Activated CD4-positive, alpha-beta T cell treated with anti-CD3 and anti-CD28 coated beads for 36 hours (primary cell): ENCODE measurements at regions not wholly inside any gene's neighbourhood (a gene's known extent, or its start where the extent isn't known, plus 50 kb on each side); places are given as distances from the start of the nearest gene placed in this dataset.

ENCODE experiments used
- ATAC-seq: fragments of 200-7000 bp; cut with Tn5 transposase; one replicate; pipeline ENCODE4 v1.10.0; 2021; ENCODE audit warnings: mild to moderate bottlenecking, moderate library complexity
- CTCF ChIA-PET: fragments of 350-600 bp; sonication (Branson Sonifier 250); formaldehyde crosslinking; loops from one replicate; lab custom pipeline; 2021; ENCODE audit warnings: antibody characterized with exemption; lab: Charles Lee
- POLR2A ChIA-PET: fragments of 350-600 bp; sonication (Branson Sonifier 250); formaldehyde crosslinking; loops from one replicate; lab custom pipeline; 2021; ENCODE audit warnings: antibody characterized with exemption, inconsistent platforms; lab: Charles Lee
- DNase-seq: peaks from one replicate; pipeline ENCODE4 v3.0.0-alpha.2; 2020
- H3K27ac Mint-ChIP-seq: one replicate; pipeline ENCODE4 v1.8.0; 2021; ENCODE audit warnings: mixed read lengths
- H3K27me3 Mint-ChIP-seq: one replicate; pipeline ENCODE4 v1.8.0; 2021; ENCODE audit warnings: mixed read lengths
- H3K36me3 Mint-ChIP-seq: one replicate; pipeline ENCODE4 v1.8.0; 2021; ENCODE audit warnings: low read depth, mixed read lengths
- H3K4me1 Mint-ChIP-seq: one replicate; pipeline ENCODE4 v1.8.0; 2021; ENCODE audit warnings: mixed read lengths
- H3K4me3 Mint-ChIP-seq: one replicate; pipeline ENCODE4 v1.8.0; 2021; ENCODE audit warnings: mild to moderate bottlenecking, moderate library complexity, mixed read lengths
- H3K9me3 Mint-ChIP-seq: one replicate; pipeline ENCODE4 v1.8.0; 2021; ENCODE audit warnings: low read depth, mixed read lengths
- intact Hi-C, 2 experiments: fragments of 100-400 bp; cut with DNase I in 1 of 2; cut with micrococcal nuclease in 1 of 2; formaldehyde crosslinking; loops; one replicate each; pipeline versions ENCODE4 v1.14.2 to v1.15.1; 2022 to 2024; cut with DNase I, micrococcal nuclease

DNA sequence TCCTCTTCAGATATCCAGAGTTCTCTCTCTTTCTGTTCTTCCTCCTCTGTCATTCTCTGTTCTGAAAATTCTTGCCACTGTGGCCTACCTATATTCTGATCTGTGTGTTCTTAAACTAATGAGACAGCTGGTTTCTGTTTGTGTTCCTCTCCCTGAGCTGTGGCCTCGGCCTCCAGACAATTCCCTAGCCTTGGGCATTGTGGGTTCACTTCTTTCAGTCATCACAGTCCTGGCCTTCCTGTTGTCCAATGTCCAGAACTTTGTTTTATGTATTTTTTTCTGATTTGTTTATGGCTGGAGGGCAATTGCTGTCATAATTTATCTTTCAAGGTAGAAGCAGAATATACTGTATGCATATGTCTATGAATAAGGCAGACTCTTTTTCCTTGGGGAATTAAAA is 173.2 kb upstream of the MTPN start:
- intact Hi-C loops: no loop called here
- H3K27ac Mint-ChIP-seq: no peak overlapping the region
- no peaks in the 10 kb centered on the region for H3K4me1 Mint-ChIP-seq
- H3K9me3 Mint-ChIP-seq: no peaks in the 10 kb centered on the region
- POLR2A ChIA-PET: no interaction called here
- no peak overlapping the region for H3K4me3 Mint-ChIP-seq
- H3K27me3 Mint-ChIP-seq: peaks cover 4% of the 10 kb centered on the region
- H3K36me3 Mint-ChIP-seq: no peaks in the 10 kb centered on the region
- CTCF ChIA-PET: no interaction called here
- DNase-seq (no peak), ATAC-seq (no peak)

DNA sequence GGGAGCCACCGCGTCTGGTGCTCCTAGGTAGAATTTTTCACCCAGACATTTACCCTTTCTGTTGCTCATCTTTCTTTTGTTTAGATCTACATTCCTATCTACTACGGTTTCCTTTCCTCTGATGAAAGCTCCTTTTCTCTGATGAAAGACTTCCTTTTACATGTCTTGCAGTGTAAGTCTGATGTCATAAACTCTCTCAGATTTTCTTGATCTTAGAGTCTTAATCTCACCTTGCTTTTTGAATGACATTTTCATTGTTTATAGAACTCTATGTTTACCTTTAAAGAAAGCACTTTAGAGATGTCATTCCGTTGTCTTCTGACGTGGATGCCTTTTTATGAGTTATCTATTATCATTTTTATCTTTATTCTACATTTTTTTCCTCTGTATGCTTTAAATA is 171.8 kb upstream of the MTPN start:
- DNase-seq (no peak), ATAC-seq (no peak)
- ChIA-PET CTCF (no interaction called here), POLR2A (no interaction called here)
- Mint-ChIP-seq H3K9me3 (no peaks in the 10 kb centered on the region), H3K36me3 (no peaks in the 10 kb centered on the region), H3K4me1 (no peaks in the 10 kb centered on the region), H3K4me3 (no peak overlapping the region), H3K27me3 (peaks cover 4% of the 10 kb centered on the region), H3K27ac (no peak overlapping the region)
- intact Hi-C loops: no loop called here

DNA sequence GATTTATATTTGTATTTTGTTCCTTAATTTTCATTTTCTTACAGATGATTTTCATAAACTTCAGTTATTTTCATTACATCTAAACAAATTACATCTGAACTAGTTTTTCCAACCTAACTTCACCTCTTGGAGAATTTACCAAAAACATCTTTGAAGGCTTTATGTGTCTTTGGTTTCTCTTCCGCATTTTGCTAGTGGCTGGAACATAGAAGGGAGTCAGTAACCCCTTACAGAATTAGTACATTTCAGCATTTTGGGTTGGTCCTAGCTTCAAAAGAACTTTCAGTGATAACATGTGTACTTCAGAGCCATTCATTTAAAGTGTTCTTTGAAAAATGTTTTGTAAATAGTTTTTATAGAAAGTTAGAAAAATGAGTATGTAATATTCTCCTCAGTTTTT is 169.8 kb upstream of the MTPN start:
- Mint-ChIP-seq H3K4me1 (no peaks in the 10 kb centered on the region), H3K27me3 (peaks cover 4% of the 10 kb centered on the region), H3K4me3 (no peak overlapping the region), H3K27ac (no peak overlapping the region), H3K36me3 (no peaks in the 10 kb centered on the region), H3K9me3 (no peaks in the 10 kb centered on the region)
- ChIA-PET CTCF (no interaction called here), POLR2A (no interaction called here)
- intact Hi-C loops: no loop called here
- ATAC-seq: no peak
- no peak for DNase-seq

DNA sequence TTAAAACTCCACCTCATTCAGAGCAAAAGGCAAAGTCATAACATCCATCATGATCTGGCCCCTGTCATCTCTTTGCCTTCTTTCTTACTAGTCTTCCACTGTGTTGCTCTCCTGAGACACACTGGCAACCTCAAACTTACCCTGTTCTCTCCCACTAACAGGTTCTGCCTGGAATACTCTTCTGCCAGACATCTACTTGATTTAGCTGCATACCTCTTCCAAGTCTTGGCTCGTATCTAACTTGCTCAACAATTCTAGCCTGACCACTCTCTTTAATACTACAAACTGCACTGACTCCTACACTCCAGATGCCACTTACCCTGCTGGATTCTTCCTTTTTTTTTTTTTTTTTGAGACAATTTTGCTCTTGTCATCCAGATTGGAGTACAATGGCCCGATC is 167.0 kb upstream of the MTPN start:
- H3K36me3 Mint-ChIP-seq: no peaks in the 10 kb centered on the region
- DNase-seq (no peak), ATAC-seq (no peak)
- intact Hi-C loops: no loop called here
- ChIA-PET POLR2A (no interaction called here), CTCF (interaction anchor here (0.6 kb wide), 1 partner anchor 1538 kb away, joined by 3 read pairs; no protein-coding TSS in a partner anchor)
- H3K4me3 Mint-ChIP-seq: no peak overlapping the region
- H3K27me3 Mint-ChIP-seq: no peaks in the 10 kb centered on the region
- H3K4me1 Mint-ChIP-seq: peaks cover 3% of the 10 kb centered on the region
- no peaks in the 10 kb centered on the region for H3K9me3 Mint-ChIP-seq
- no peak overlapping the region for H3K27ac Mint-ChIP-seq

DNA sequence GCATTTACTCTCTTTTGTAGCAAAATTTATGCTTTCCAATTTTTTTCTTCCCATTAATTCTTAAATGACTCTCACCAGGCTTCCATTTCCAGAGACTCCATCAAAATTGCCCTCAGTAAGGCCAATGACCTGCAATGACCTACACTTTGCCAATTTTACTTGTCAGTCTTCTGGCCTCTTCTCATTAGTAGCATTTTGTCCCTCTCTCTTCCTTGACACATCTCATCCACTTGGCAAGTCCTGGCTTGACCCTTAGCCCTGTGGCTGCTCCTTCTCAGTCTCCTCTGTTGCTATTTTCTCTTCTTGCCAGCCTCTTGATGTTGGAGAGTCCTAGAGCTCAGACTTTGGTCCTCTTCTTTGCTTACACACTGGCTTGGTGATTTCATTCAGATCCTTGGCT is 166.1 kb upstream of the MTPN start:
- ChIA-PET POLR2A (no interaction called here), CTCF (no interaction called here)
- Mint-ChIP-seq H3K27me3 (no peaks in the 10 kb centered on the region), H3K36me3 (no peaks in the 10 kb centered on the region), H3K4me1 (peaks cover 3% of the 10 kb centered on the region), H3K27ac (no peak overlapping the region), H3K9me3 (no peaks in the 10 kb centered on the region), H3K4me3 (no peak overlapping the region)
- DNase-seq: no peak
- intact Hi-C loops: no loop called here
- ATAC-seq: no peak

DNA sequence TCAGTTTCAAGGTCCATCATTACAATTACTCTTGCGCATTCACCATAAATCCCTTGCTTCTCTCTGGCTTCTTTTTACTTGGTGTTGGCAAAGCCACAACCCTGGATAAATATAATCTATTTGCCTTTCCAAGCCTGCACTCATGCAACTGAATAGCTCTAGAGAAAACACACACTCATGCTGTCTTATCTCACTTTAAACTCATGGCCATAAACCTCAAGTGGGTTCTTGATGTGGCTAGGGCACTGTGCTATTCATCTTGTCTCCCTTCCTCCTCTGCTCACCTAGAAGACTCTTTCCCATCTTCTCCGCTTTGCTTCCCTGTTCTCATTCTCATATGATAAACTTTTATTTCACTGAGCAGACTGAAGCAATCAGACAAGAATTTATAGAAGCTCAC is 165.4 kb upstream of the MTPN start:
- no peak for ATAC-seq
- POLR2A ChIA-PET: no interaction called here
- DNase-seq: no peak
- Mint-ChIP-seq H3K4me3 (no peak overlapping the region), H3K9me3 (no peaks in the 10 kb centered on the region), H3K36me3 (no peaks in the 10 kb centered on the region), H3K27ac (no peak overlapping the region), H3K4me1 (peaks cover 3% of the 10 kb centered on the region), H3K27me3 (no peaks in the 10 kb centered on the region)
- intact Hi-C loops: no loop called here
- CTCF ChIA-PET: no interaction called here

DNA sequence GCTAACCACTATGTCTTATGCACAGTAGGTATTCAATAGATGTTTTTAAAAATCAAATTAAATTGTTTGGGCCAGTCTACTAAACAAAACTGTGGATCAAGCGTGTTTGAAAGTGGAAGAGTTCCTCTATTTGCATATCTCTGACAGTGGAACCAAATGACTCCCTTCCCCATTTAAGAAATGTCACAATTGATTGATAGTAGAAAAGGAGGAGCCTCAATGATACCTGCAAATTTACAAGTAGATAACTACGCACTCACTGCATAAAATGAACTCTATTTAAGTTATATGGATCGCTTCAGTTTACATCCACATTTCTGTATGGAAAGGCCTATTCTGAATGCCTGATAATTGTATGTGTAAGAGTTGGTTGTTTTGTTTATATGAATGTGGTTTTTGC is 163.3 kb upstream of the MTPN start:
- CTCF ChIA-PET: no interaction called here
- no peaks in the 10 kb centered on the region for H3K27me3 Mint-ChIP-seq
- POLR2A ChIA-PET: no interaction called here
- DNase-seq: no peak
- no peak overlapping the region for H3K4me3 Mint-ChIP-seq
- intact Hi-C loops: no loop called here
- H3K9me3 Mint-ChIP-seq: no peaks in the 10 kb centered on the region
- H3K36me3 Mint-ChIP-seq: no peaks in the 10 kb centered on the region
- ATAC-seq: no peak
- peaks cover 3% of the 10 kb centered on the region for H3K4me1 Mint-ChIP-seq
- H3K27ac Mint-ChIP-seq: no peak overlapping the region

DNA sequence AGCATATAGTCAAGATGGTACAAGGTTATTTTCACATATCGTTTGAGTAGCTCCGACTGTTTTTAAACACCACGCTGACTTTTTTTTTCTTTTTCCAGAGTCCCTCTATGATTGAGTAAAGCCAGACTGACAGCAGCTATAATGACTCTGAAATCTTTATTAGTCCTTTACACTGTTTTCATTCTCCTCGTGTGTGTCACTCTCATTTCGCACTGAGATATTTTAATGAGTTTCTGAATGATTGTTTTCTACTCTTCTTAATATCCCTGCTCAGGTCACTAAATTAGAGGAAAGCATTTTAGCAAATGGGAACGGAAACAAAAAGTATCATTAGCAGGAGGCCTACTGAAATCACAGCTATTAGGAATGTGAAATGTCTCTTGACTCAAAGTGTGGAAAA is 162.3 kb upstream of the MTPN start:
- Mint-ChIP-seq H3K4me1 (peaks cover 3% of the 10 kb centered on the region), H3K27me3 (no peaks in the 10 kb centered on the region), H3K27ac (no peak overlapping the region), H3K9me3 (no peaks in the 10 kb centered on the region), H3K36me3 (no peaks in the 10 kb centered on the region), H3K4me3 (no peak overlapping the region)
- intact Hi-C loops: no loop called here
- ChIA-PET POLR2A (no interaction called here), CTCF (interaction anchor here (0.8 kb wide), 1 partner anchor 10 kb away, joined by 3 read pairs; no protein-coding TSS in a partner anchor)
- DNase-seq: no peak
- no peak for ATAC-seq

DNA sequence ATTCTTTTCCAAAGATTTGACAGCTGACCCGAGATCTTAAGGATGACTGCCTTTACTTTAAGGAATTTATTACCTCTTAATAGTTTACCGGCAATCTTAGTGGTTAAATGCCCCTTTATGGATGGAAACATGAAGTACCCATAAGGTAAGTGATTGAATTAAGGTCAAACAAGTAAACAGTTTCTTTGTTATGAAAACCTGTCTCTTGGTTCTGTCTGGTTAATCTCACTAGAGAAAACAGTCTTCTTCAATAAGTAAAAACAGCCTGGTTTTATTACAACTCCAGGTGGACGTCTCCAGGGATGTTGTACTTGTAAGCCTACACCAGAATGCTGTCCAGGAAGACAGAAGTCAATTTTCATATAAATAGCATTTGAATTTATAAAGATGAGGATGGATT is 161.8 kb upstream of the MTPN start:
- Mint-ChIP-seq H3K27me3 (no peaks in the 10 kb centered on the region), H3K4me1 (peaks cover 3% of the 10 kb centered on the region), H3K9me3 (no peaks in the 10 kb centered on the region), H3K27ac (no peak overlapping the region), H3K36me3 (no peaks in the 10 kb centered on the region), H3K4me3 (no peak overlapping the region)
- ChIA-PET POLR2A (no interaction called here), CTCF (interaction anchor here (0.8 kb wide), 1 partner anchor 9 kb away, joined by 3 read pairs; no protein-coding TSS in a partner anchor)
- DNase-seq (no peak), ATAC-seq (no peak)
- intact Hi-C loops: no loop called here

DNA sequence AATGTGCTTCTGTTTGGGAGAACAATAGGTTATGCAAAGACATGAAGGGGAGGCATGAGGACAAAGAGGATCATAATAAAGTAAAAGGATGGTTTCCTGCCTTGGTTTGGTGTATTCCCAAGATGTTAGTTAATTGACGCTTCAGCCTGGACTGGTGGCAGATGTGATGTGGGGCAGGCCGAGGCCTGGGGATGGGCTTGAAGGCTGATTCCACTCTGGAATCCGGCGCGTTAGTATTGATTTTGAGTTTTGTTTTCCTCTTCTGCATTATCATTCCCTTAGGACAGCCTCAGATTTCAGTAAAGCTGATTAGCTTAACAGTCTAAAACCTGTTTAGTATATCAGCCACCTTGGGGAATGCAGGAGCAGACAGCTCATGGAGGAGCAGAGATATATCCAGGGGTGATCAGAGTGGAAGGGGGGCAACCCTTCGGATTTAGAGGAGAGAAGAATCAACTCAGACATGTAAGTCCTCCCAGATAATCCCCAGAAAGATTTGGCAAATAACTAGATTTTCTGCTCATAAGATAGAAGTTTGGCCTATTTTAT is 159.8 kb upstream of the MTPN start:
- H3K27me3 Mint-ChIP-seq: no peaks in the 10 kb centered on the region
- POLR2A ChIA-PET: no interaction called here
- no peak overlapping the region for H3K27ac Mint-ChIP-seq
- H3K4me1 Mint-ChIP-seq: peaks cover 3% of the 10 kb centered on the region
- no peaks in the 10 kb centered on the region for H3K36me3 Mint-ChIP-seq
- no peaks in the 10 kb centered on the region for H3K9me3 Mint-ChIP-seq
- ATAC-seq: no peak
- intact Hi-C loops: no loop called here
- no peak overlapping the region for H3K4me3 Mint-ChIP-seq
- CTCF ChIA-PET: no interaction called here
- DNase-seq: no peak

DNA sequence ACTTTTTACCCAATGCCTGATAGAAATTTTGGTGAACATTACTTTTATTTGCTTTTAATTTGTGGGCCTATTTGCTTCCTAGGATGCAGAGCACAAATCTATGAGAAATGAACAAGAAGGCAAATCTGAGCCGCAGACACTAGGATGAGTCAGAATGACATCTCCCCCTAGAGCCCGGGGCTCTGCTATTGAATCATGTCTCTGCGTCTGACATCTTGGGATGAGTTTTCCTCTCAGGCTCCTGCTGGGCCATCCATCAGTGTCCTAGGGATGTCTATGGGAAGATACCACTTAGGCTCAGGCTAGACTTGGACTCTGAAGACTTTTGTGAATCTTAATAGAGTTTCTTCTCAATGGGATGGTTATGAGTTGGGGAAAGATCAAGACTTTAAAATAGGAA is 157.3 kb upstream of the MTPN start:
- ChIA-PET POLR2A (no interaction called here), CTCF (no interaction called here)
- Mint-ChIP-seq H3K36me3 (no peaks in the 10 kb centered on the region), H3K9me3 (no peaks in the 10 kb centered on the region), H3K4me3 (no peak overlapping the region), H3K27me3 (no peaks in the 10 kb centered on the region), H3K4me1 (peaks cover under 1% of the 10 kb centered on the region), H3K27ac (no peak overlapping the region)
- no peak for DNase-seq
- no peak for ATAC-seq
- intact Hi-C loops: no loop called here

DNA sequence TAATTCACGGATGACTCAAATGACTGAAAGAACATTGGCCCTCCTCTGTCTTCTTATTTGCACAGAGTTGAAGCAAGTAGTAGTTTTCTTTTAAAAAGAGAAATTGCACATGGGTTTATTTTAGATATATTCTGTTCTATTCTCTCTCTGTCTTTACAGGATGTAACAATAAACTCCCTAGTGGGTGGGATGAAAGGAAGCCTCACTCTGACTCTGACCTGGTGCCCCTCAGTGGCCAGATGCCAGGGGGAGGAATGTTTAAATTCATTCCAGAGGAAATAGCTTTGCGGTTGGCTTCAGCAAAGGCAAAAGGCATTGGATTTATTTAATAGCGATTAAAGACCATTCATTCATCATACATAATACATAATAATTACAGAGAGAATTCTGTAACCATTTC is 156.4 kb upstream of the MTPN start:
- H3K27ac Mint-ChIP-seq: no peak overlapping the region
- no peaks in the 10 kb centered on the region for H3K4me1 Mint-ChIP-seq
- DNase-seq (no peak), ATAC-seq (no peak)
- ChIA-PET CTCF (no interaction called here), POLR2A (no interaction called here)
- H3K27me3 Mint-ChIP-seq: no peaks in the 10 kb centered on the region
- intact Hi-C loops: no loop called here
- H3K9me3 Mint-ChIP-seq: no peaks in the 10 kb centered on the region
- H3K36me3 Mint-ChIP-seq: no peaks in the 10 kb centered on the region
- H3K4me3 Mint-ChIP-seq: no peak overlapping the region

DNA sequence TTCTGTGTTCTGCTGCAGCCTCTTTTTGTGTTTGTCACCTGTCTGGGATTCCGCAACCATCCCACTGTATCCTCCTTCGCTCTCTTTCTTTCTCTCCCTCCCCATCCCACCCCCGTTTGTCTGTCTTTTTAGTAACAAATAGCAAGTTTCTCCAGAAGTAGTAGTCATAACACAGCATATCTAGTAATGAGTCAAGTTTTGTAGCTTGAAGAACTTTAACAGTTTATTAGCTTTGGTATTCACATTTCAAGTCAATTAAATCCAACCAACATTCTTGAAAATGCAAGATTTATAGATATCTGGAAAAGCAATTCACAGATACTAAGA is 154.1 kb upstream of the MTPN start:
- no peaks in the 10 kb centered on the region for H3K4me1 Mint-ChIP-seq
- no peak overlapping the region for H3K4me3 Mint-ChIP-seq
- no peaks in the 10 kb centered on the region for H3K27me3 Mint-ChIP-seq
- H3K36me3 Mint-ChIP-seq: no peaks in the 10 kb centered on the region
- ChIA-PET CTCF (no interaction called here), POLR2A (no interaction called here)
- no peaks in the 10 kb centered on the region for H3K9me3 Mint-ChIP-seq
- intact Hi-C loops: loop anchor here in 1 of 2 experiments (2.0 kb wide), 1 partner anchor 66 kb away; no protein-coding TSS in a partner anchor
- ATAC-seq: peak; percentile 49
- no peak for DNase-seq
- H3K27ac Mint-ChIP-seq: no peak overlapping the region
